IMR-90 (cell line): ENCODE measurements at regions not wholly inside any gene's neighbourhood (a gene's known extent, or its start where the extent isn't known, plus 50 kb on each side); places are given as distances from the start of the nearest gene placed in this dataset.
A peak's percentile ranks its signal among the peaks of the same experiment; 100 is the strongest.

Source experiments
- ATAC-seq: fragments of 200-7000 bp; cut with Tn5 transposase; 2 replicates; pipeline ENCODE4 v1.9.1; 2020; ENCODE audit warnings: low read depth, mild to moderate bottlenecking, moderate library complexity
- BruUV-seq: library from RNA; stranded (reverse); fragments of 400-500 nt; replicated peaks from 2 replicates; lab custom pipeline; 2021; lab: Mats Ljungman, UMichigan
- CTCF ChIA-PET: fragments of 300-600 bp; formaldehyde crosslinking; extraction: SDS; loops from one replicate; lab custom pipeline; 2021; ENCODE audit warnings: antibody characterized with exemption; lab: Yijun Ruan, JAX
- POLR2A ChIA-PET: fragments of 300-600 bp; sonication (Branson Sonifier 250); formaldehyde crosslinking; loops from one replicate; lab custom pipeline; 2022; ENCODE audit warnings: antibody characterized with exemption; ENCODE audit not compliant: unreplicated experiment; lab: Charles Lee
- DNase-seq: peaks from one replicate; pipeline ENCODE4 v3.0.0; 2013
- H2AFZ ChIP-seq: replicated peaks from 2 replicates; pipeline ENCODE3; 2013; ENCODE audit warnings: low read length, mild to moderate bottlenecking; ENCODE audit not compliant: poor library complexity
- H2AK5ac ChIP-seq: 2 replicates; pipeline ENCODE4 v1.6.1; 2013; ENCODE audit warnings: low read depth, low read length, inconsistent platforms
- H2AK9ac ChIP-seq: replicated peaks from 2 replicates; pipeline ENCODE3; 2013; ENCODE audit warnings: mild to moderate bottlenecking, low read depth, low read length, moderate library complexity; ENCODE audit not compliant: poor library complexity
- H2BK120ac ChIP-seq: 2 replicates; pipeline ENCODE4 v1.6.1; 2013; ENCODE audit warnings: low read depth, low read length, inconsistent platforms
- H2BK15ac ChIP-seq: 3 replicates; pipeline ENCODE4 v1.6.1; 2013; ENCODE audit warnings: low read depth, low read length, inconsistent platforms
- H2BK20ac ChIP-seq: 2 replicates; pipeline ENCODE4 v1.6.1; 2013; ENCODE audit warnings: low read depth, mild to moderate bottlenecking, inconsistent platforms, low read length, moderate library complexity
- H2BK5ac ChIP-seq: 2 replicates; pipeline ENCODE4 v1.6.1; 2013; ENCODE audit warnings: mild to moderate bottlenecking, low read depth, low read length, inconsistent platforms; ENCODE audit not compliant: poor library complexity, severe bottlenecking
- H3K14ac ChIP-seq: replicated peaks from 2 replicates; pipeline ENCODE4 v1.6.1; 2013; ENCODE audit warnings: low read depth, low read length, inconsistent platforms
- H3K18ac ChIP-seq: 2 replicates; pipeline ENCODE4 v1.6.1; 2013; ENCODE audit warnings: low read depth, low read length, control low read depth
- H3K23ac ChIP-seq: 2 replicates; pipeline ENCODE4 v1.6.1; 2013; ENCODE audit warnings: low read depth, low read length, inconsistent platforms
- H3K27ac ChIP-seq: 2 replicates; pipeline ENCODE4 v1.5.1; 2013; ENCODE audit warnings: mild to moderate bottlenecking, control low read depth, low read length; ENCODE audit not compliant: insufficient read depth
- H3K27me3 ChIP-seq: 2 replicates; pipeline ENCODE4 v1.6.1; 2013; ENCODE audit warnings: low read length; ENCODE audit not compliant: control insufficient read depth, insufficient read depth
- H3K36me3 ChIP-seq: 2 replicates; pipeline ENCODE4 v1.6.1; 2013; ENCODE audit warnings: low read length, mixed read lengths; ENCODE audit not compliant: control insufficient read depth, insufficient read depth
- H3K4ac ChIP-seq: 2 replicates; pipeline ENCODE4 v1.6.1; 2013; ENCODE audit warnings: low read depth, low read length, inconsistent platforms
- H3K4me1 ChIP-seq: 2 replicates; pipeline ENCODE4 v1.6.1; 2013; ENCODE audit warnings: low read length, mixed read lengths; ENCODE audit not compliant: control insufficient read depth, insufficient read depth
- H3K4me2 ChIP-seq: 2 replicates; pipeline ENCODE4 v1.6.1; 2013; ENCODE audit warnings: low read depth, mild to moderate bottlenecking, control low read depth, low read length, moderate library complexity
- H3K4me3 ChIP-seq: 2 replicates; pipeline ENCODE4 v1.5.1; 2013; ENCODE audit warnings: low read depth, mild to moderate bottlenecking, control low read depth, low read length, moderate library complexity; ENCODE audit not compliant: insufficient read depth
- H3K56ac ChIP-seq: 2 replicates; pipeline ENCODE4 v1.6.1; 2013; ENCODE audit warnings: low read length, inconsistent platforms; ENCODE audit not compliant: insufficient read depth; ENCODE audit errors: extremely low read depth
- H3K79me1 ChIP-seq, 2 experiments: 2 replicates each; pipeline ENCODE4 v1.6.1; 2013; ENCODE audit warnings: low read length in 2 of 2, inconsistent platforms in 1 of 2, low read depth in 1 of 2
- H3K9ac ChIP-seq: 2 replicates; pipeline ENCODE4 v1.6.1; 2013; ENCODE audit warnings: low read depth, low read length, control low read depth
- H3K9me1 ChIP-seq: 2 replicates; pipeline ENCODE4 v1.6.1; 2013; ENCODE audit warnings: low read length, inconsistent platforms; ENCODE audit not compliant: insufficient read depth
- H3K9me3 ChIP-seq: 2 replicates; pipeline ENCODE4 v1.6.1; 2013; ENCODE audit warnings: low read length; ENCODE audit not compliant: control insufficient read depth, insufficient read depth
- H4K20me1 ChIP-seq: 2 replicates; pipeline ENCODE4 v1.6.1; 2013; ENCODE audit warnings: low read length, inconsistent platforms; ENCODE audit not compliant: insufficient read depth
- H4K5ac ChIP-seq: 2 replicates; pipeline ENCODE4 v1.6.1; 2013; ENCODE audit warnings: mild to moderate bottlenecking, low read depth, low read length, control low read depth
- H4K8ac ChIP-seq, 2 experiments: 2 replicates each; pipeline ENCODE4 v1.6.1; 2013; ENCODE audit warnings: low read depth in 2 of 2, low read length in 2 of 2, control low read depth in 1 of 2, inconsistent platforms in 1 of 2
- H4K91ac ChIP-seq: 2 replicates; pipeline ENCODE4 v1.6.1; 2013; ENCODE audit warnings: low read depth, low read length, inconsistent platforms; ENCODE audit not compliant: insufficient read depth
- CEBPB ChIP-seq: IDR thresholded peaks from 2 replicates; pipeline ENCODE4 v1.6.1; 2012; ENCODE audit warnings: low read depth, low read length, improper control_type of control experiment
- FOS ChIP-seq: fragments of 150-350 bp; IDR thresholded peaks from 2 replicates; pipeline ENCODE4 v1.6.1; 2016; ENCODE audit warnings: low read depth, low read length
- WGBS, 2 experiments: methylation state at CpG; one replicate each; pipeline versions ENCODE4 v1.1.5 to v1.1.7; 2013; ENCODE audit warnings: missing lambda C conversion rate in 2 of 2; ENCODE audit not compliant: insufficient read length in 1 of 2; ENCODE audit errors: extremely low coverage in 2 of 2; 5-methylcytosine and 5-hydroxymethylcytosine counted together
- dilution Hi-C: fragments of 300-500 bp; cut with HindIII; formaldehyde crosslinking; loops from one replicate; pipeline ENCODE4 v1.14.3; 2018; ENCODE audit warnings: low sequenced_read_pairs; ENCODE audit not compliant: unreplicated experiment
- in situ Hi-C: fragments of 300-500 bp; cut with MboI; formaldehyde crosslinking; loops from 3 replicates; pipeline ENCODE4 v1.14.3; 2019; ENCODE audit warnings: low sequenced_read_pairs, inconsistent platforms, mixed read lengths
- intact Hi-C: fragments of 100-400 bp; cut with micrococcal nuclease; formaldehyde crosslinking; loops from 2 replicates; pipeline ENCODE4 v1.10.0; 2022

DNA sequence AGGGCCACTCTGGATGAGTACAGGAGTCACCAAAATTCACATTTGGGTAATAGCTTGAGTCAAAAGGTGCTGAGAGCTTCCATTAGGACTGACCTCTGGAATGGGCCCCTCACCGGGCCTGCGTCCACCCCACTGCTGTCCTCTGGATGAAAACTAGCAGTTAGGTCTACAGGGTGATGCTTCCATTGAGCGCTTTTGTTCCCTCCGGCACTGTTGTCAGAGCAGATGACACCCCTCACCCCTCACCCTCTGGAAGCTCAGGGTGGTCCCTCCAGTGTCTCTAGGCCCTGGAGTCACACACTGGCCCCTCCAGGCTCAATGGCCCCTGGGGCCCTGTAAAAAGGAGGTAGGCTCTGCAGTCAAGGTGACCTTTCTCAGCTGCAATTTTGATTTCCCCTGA lies 187.8 kb upstream of the GPR12 start:
- DNase-seq (no peak), ATAC-seq (no peak)
- Histone ChIP-seq H2BK120ac (no peak overlapping the region), H3K9ac (no peak overlapping the region), H4K91ac (no peak overlapping the region), H3K27me3 (peaks cover 8% of the 10 kb centered on the region), H3K4me3 (no peak overlapping the region), H2BK20ac (no peak overlapping the region), H3K36me3 (no peaks in the 10 kb centered on the region), H2AK5ac (no peak overlapping the region; the same call in 1 of the 2 replicates), H3K14ac (no peak overlapping the region), H4K5ac (no peak overlapping the region), H3K9me3 (no peaks in the 10 kb centered on the region), H2BK15ac (no peak overlapping the region), H3K4ac (no peak overlapping the region), H3K79me1 (no peaks in the 10 kb centered on the region), H3K9me1 (no peaks in the 10 kb centered on the region), H2AFZ (peak overlapping the region; percentile 8), H3K4me2 (no peak overlapping the region), H3K56ac (no peak overlapping the region), H3K23ac (no peak overlapping the region), H2AK9ac (no peak overlapping the region), H2BK5ac (no peak overlapping the region), H3K4me1 (no peaks in the 10 kb centered on the region), H4K20me1 (no peaks in the 10 kb centered on the region), H3K27ac (no peak overlapping the region), H4K8ac (no peak overlapping the region), H3K18ac (no peak overlapping the region)
- intact Hi-C loops = loop anchor here (5.0 to 10.0 kb wide), 2 partner anchors 879 to 1036 kb away; partner anchors contain the start of gene URAD
- ChIA-PET CTCF (interaction anchor here (1.6 to 1.8 kb wide), 2 partner anchors 35 to 324 kb away, joined by 4 to 8 read pairs; no protein-coding TSS in a partner anchor), POLR2A (no interaction called here)
- WGBS, 2 experiments = 100% methylated on average over 2 of the region's 4 CpGs; no CpG with 5 or more reads in 1 of the 2 experiments
- dilution Hi-C loops = no loop called here
- in situ Hi-C loops = loop anchor here (5.0 to 25.0 kb wide), 2 partner anchors 414 to 889 kb away; no protein-coding TSS in a partner anchor
- BruUV-seq = no TSS peak
- no peak for TF ChIP-seq CEBPB
- no peak for TF ChIP-seq FOS
